PC-9 (cell line): ENCODE measurements at regions not wholly inside any gene's neighbourhood (a gene's known extent, or its start where the extent isn't known, plus 50 kb on each side); places are given as distances from the start of the nearest gene placed in this dataset.

Experiments used
- CTCF ChIP-seq: fragments of 200-600 bp; sonication (generic); conservative IDR thresholded peaks from 2 replicates; pipeline ENCODE4 v1.6.1; 2017; ENCODE audit warnings: mixed run types, antibody characterized with exemption, mild to moderate bottlenecking, moderate library complexity
- EZH2 ChIP-seq: fragments of 200-600 bp; sonication (generic); IDR thresholded peaks from 2 replicates; pipeline ENCODE4 v1.8.0; 2017; ENCODE audit warnings: antibody characterized with exemption, low read depth

GRCh38 chrX:108947205-108947604 is 210.8 kb upstream of the IRS4 start:
- TF ChIP-seq CTCF (no peak), EZH2 (no peak)
